HEK293 (cell line): ENCODE measurements at regions not wholly inside any gene's neighbourhood (a gene's known extent, or its start where the extent isn't known, plus 50 kb on each side); places are given as distances from the start of the nearest gene placed in this dataset.

Source experiments
- CTCF ChIA-PET: fragments of 350-600 bp; formaldehyde crosslinking; extraction: SDS; loops from one replicate; lab custom pipeline; 2021; ENCODE audit warnings: antibody characterized with exemption; lab: Yijun Ruan, JAX
- POLR2A ChIA-PET: fragments of 300-600 bp; formaldehyde crosslinking; extraction: SDS; loops from one replicate; lab custom pipeline; 2020; ENCODE audit warnings: antibody characterized with exemption, inconsistent platforms; lab: Yijun Ruan, JAX
- H3K27ac ChIP-seq: fragments of 200-500 bp; sonication (Bioruptor generic); 2 replicates; pipeline ENCODE4 v1.5.1; 2014; ENCODE audit warnings: low read depth, low read length, control low read depth, inconsistent platforms; ENCODE audit errors: extremely low read depth
- H3K36me3 ChIP-seq, 2 experiments: fragments of 200-500 bp in 1 of 2; sonication (Bioruptor generic) in 1 of 2; 1 replicate in 1 of 2; 2 replicates in 1 of 2; pipeline ENCODE4 v1.5.1; 2014 to 2017; ENCODE audit warnings: inconsistent platforms in 2 of 2, low read length in 2 of 2; ENCODE audit not compliant: control insufficient read depth in 2 of 2, insufficient read depth in 1 of 2
- H3K4me1 ChIP-seq: fragments of 200-500 bp; sonication (Bioruptor generic); 2 replicates; pipeline ENCODE4 v1.5.1; 2014; ENCODE audit warnings: mild to moderate bottlenecking, low read length, inconsistent platforms; ENCODE audit not compliant: control insufficient read depth, insufficient read depth
- H3K4me3 ChIP-seq: 2 replicates; pipeline ENCODE4 v1.5.1; 2011; ENCODE audit warnings: low read depth, mild to moderate bottlenecking, control low read depth, low read length, moderate library complexity
- H3K9me3 ChIP-seq: fragments of 200-500 bp; sonication (Bioruptor generic); 2 replicates; pipeline ENCODE4 v1.5.1; 2014; ENCODE audit warnings: low read depth, low read length, inconsistent platforms; ENCODE audit not compliant: control insufficient read depth, insufficient read depth
- BCL6B ChIP-seq: fragments of 450-650 bp; formaldehyde crosslinking; IDR thresholded peaks from 2 replicates; pipeline ENCODE4 v1.5.1; 2017; ENCODE audit warnings: missing biosample characterization, missing genetic modification characterization
- EGR2 ChIP-seq: fragments of 450-650 bp; formaldehyde crosslinking; IDR thresholded peaks from 2 replicates; pipeline ENCODE4 v1.5.1; 2016; ENCODE audit warnings: low read depth, missing biosample characterization, missing genetic modification characterization
- KLF1 ChIP-seq: fragments of 450-650 bp; formaldehyde crosslinking; IDR thresholded peaks from 2 replicates; pipeline ENCODE4 v1.5.1; 2016; ENCODE audit warnings: missing biosample characterization, missing genetic modification characterization
- KLF10 ChIP-seq: fragments of 450-650 bp; IDR thresholded peaks from 2 replicates; pipeline ENCODE4 v1.5.1; 2018; ENCODE audit warnings: missing biosample characterization, mild to moderate bottlenecking, missing genetic modification characterization
- ZBTB11 ChIP-seq: fragments of 450-650 bp; formaldehyde crosslinking; conservative IDR thresholded peaks from 2 replicates; pipeline ENCODE4 v1.5.1; 2016; ENCODE audit warnings: low read depth, missing biosample characterization, missing genetic modification characterization
- ZFP3 ChIP-seq: fragments of 450-650 bp; formaldehyde crosslinking; IDR thresholded peaks from 2 replicates; pipeline ENCODE4 v1.5.1; 2016; ENCODE audit warnings: low read depth, missing biosample characterization, missing genetic modification characterization
- ZNF132 ChIP-seq: fragments of 450-650 bp; formaldehyde crosslinking; IDR thresholded peaks from 2 replicates; pipeline ENCODE4 v1.5.1; 2017; ENCODE audit warnings: missing biosample characterization, missing genetic modification characterization, borderline replicate concordance
- ZNF2 ChIP-seq: fragments of 450-650 bp; formaldehyde crosslinking; IDR thresholded peaks from 2 replicates; pipeline ENCODE4 v1.5.1; 2016; ENCODE audit warnings: missing biosample characterization, missing genetic modification characterization
- ZNF423 ChIP-seq: fragments of 450-650 bp; formaldehyde crosslinking; IDR thresholded peaks from 2 replicates; pipeline ENCODE4 v1.5.1; 2016; ENCODE audit warnings: missing biosample characterization, missing genetic modification characterization
- ZNF426 ChIP-seq: fragments of 450-650 bp; formaldehyde crosslinking; IDR thresholded peaks from 2 replicates; pipeline ENCODE4 v1.5.1; 2017; ENCODE audit warnings: missing biosample characterization, missing genetic modification characterization, mild to moderate bottlenecking, inconsistent platforms, moderate library complexity
- ZNF514 ChIP-seq: fragments of 450-650 bp; formaldehyde crosslinking; IDR thresholded peaks from 2 replicates; pipeline ENCODE4 v1.5.1; 2016; ENCODE audit warnings: missing biosample characterization, missing genetic modification characterization
- ZNF558 ChIP-seq: fragments of 450-650 bp; formaldehyde crosslinking; IDR thresholded peaks from 2 replicates; pipeline ENCODE4 v1.5.1; 2016; ENCODE audit warnings: missing biosample characterization, missing genetic modification characterization
- ZNF610 ChIP-seq: fragments of 450-650 bp; formaldehyde crosslinking; IDR thresholded peaks from 2 replicates; pipeline ENCODE4 v1.5.1; 2016; ENCODE audit warnings: missing biosample characterization, missing genetic modification characterization, borderline replicate concordance
- ZNF624 ChIP-seq: fragments of 450-650 bp; formaldehyde crosslinking; IDR thresholded peaks from 2 replicates; pipeline ENCODE4 v1.5.1; 2017; ENCODE audit warnings: missing biosample characterization, missing genetic modification characterization
- ZSCAN23 ChIP-seq: fragments of 450-650 bp; formaldehyde crosslinking; IDR thresholded peaks from 2 replicates; pipeline ENCODE4 v1.5.1; 2016; ENCODE audit warnings: missing biosample characterization, missing genetic modification characterization
- TF ChIP-seq, protein P1 (sequence below): fragments of 450-650 bp; formaldehyde crosslinking; IDR thresholded peaks from 2 replicates; pipeline ENCODE4 v1.5.1; 2016; ENCODE audit warnings: missing biosample characterization, missing genetic modification characterization, borderline replicate concordance
- TF ChIP-seq, protein P2 (sequence below): fragments of 450-650 bp; formaldehyde crosslinking; IDR thresholded peaks from 2 replicates; pipeline ENCODE4 v1.5.1; 2016; ENCODE audit warnings: missing biosample characterization, missing genetic modification characterization
- TF ChIP-seq, protein P3 (sequence below): fragments of 450-650 bp; formaldehyde crosslinking; IDR thresholded peaks from 2 replicates; pipeline ENCODE4 v1.5.1; 2016; ENCODE audit warnings: missing biosample characterization, missing genetic modification characterization

GRCh38 chrX:5775846-5776430 is 452.7 kb downstream of the NLGN4X start:
- no peaks in the 10 kb centered on the region for H3K36me3 ChIP-seq
- ChIA-PET CTCF (no interaction called here), POLR2A (no interaction called here)
- TF ChIP-seq ZNF423 (tag by site-specific recombination) (no peak), ZNF426 (tag by site-specific recombination) (no peak), EGR2 (tag by site-specific recombination) (no peak), ZNF514 (tag by site-specific recombination) (no peak)
- TF ChIP-seq, protein P1, sequence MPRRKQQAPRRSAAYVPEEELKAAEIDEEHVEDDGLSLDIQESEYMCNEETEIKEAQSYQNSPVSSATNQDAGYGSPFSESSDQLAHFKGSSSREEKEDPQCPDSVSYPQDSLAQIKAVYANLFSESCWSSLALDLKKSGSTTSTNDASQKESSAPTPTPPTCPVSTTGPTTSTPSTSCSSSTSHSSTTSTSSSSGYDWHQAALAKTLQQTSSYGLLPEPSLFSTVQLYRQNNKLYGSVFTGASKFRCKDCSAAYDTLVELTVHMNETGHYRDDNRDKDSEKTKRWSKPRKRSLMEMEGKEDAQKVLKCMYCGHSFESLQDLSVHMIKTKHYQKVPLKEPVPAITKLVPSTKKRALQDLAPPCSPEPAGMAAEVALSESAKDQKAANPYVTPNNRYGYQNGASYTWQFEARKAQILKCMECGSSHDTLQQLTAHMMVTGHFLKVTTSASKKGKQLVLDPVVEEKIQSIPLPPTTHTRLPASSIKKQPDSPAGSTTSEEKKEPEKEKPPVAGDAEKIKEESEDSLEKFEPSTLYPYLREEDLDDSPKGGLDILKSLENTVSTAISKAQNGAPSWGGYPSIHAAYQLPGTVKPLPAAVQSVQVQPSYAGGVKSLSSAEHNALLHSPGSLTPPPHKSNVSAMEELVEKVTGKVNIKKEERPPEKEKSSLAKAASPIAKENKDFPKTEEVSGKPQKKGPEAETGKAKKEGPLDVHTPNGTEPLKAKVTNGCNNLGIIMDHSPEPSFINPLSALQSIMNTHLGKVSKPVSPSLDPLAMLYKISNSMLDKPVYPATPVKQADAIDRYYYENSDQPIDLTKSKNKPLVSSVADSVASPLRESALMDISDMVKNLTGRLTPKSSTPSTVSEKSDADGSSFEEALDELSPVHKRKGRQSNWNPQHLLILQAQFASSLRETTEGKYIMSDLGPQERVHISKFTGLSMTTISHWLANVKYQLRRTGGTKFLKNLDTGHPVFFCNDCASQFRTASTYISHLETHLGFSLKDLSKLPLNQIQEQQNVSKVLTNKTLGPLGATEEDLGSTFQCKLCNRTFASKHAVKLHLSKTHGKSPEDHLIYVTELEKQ, result no peak
- H3K27ac ChIP-seq, result no peak overlapping the region
- H3K4me1 ChIP-seq, result no peaks in the 10 kb centered on the region
- no peaks in the 10 kb centered on the region for H3K9me3 ChIP-seq
- H3K4me3 ChIP-seq, result no peak overlapping the region

DNA sequence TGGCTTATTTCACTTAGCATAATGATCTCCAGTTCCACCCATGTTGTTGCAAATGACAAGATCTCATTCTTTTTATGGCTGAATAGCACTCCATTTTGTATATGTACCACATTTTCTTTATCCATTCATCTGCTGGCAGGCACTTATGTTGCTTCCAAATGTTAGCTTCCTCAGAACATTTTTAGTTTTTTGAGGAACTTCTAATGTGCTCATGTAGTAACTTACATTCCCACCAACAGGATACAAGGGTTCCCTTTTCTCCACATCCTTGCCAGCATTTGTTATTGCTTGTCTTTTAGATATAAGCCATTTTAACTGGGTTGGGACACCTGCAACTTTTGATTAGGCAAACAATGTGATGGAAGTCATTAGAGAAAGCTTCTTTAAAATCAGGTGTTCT is 454.2 kb downstream of the NLGN4X start:
- CTCF ChIA-PET, result no interaction called here
- POLR2A ChIA-PET, result no interaction called here
- TF ChIP-seq ZFP3 (tag by site-specific recombination), result no peak
- no peak for TF ChIP-seq ZNF610 (tag by site-specific recombination)
- no peak for TF ChIP-seq ZNF624
- TF ChIP-seq ZBTB11 (tag by site-specific recombination), result no peak
- no peak overlapping the region for H3K27ac ChIP-seq
- no peaks in the 10 kb centered on the region for H3K36me3 ChIP-seq
- H3K4me1 ChIP-seq, result no peaks in the 10 kb centered on the region
- H3K9me3 ChIP-seq, result no peaks in the 10 kb centered on the region
- no peak overlapping the region for H3K4me3 ChIP-seq

- ChIA-PET CTCF (no interaction called here), POLR2A (no interaction called here)
- H3K4me3 ChIP-seq, result no peak overlapping the region
- H3K4me1 ChIP-seq, result no peaks in the 10 kb centered on the region
- H3K9me3 ChIP-seq, result no peaks in the 10 kb centered on the region
- no peak overlapping the region for H3K27ac ChIP-seq
- H3K36me3 ChIP-seq, result no peaks in the 10 kb centered on the region
- TF ChIP-seq ZNF2 (tag by site-specific recombination), result no peak
- TF ChIP-seq, protein P2, sequence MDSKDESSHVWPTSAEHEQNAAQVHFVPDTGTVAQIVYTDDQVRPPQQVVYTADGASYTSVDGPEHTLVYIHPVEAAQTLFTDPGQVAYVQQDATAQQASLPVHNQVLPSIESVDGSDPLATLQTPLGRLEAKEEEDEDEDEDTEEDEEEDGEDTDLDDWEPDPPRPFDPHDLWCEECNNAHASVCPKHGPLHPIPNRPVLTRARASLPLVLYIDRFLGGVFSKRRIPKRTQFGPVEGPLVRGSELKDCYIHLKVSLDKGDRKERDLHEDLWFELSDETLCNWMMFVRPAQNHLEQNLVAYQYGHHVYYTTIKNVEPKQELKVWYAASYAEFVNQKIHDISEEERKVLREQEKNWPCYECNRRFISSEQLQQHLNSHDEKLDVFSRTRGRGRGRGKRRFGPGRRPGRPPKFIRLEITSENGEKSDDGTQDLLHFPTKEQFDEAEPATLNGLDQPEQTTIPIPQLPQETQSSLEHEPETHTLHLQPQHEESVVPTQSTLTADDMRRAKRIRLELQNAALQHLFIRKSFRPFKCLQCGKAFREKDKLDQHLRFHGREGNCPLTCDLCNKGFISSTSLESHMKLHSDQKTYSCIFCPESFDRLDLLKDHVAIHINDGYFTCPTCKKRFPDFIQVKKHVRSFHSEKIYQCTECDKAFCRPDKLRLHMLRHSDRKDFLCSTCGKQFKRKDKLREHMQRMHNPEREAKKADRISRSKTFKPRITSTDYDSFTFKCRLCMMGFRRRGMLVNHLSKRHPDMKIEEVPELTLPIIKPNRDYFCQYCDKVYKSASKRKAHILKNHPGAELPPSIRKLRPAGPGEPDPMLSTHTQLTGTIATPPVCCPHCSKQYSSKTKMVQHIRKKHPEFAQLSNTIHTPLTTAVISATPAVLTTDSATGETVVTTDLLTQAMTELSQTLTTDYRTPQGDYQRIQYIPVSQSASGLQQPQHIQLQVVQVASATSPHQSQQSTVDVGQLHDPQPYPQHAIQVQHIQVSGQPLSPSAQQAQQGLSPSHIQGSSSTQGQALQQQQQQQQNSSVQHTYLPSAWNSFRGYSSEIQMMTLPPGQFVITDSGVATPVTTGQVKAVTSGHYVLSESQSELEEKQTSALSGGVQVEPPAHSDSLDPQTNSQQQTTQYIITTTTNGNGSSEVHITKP (tag by site-specific recombination), result no peak
- TF ChIP-seq ZSCAN23, result no peak
- no peak for TF ChIP-seq KLF10 (tag by site-specific recombination)
- TF ChIP-seq ZNF558 (tag by site-specific recombination), result no peak
- TF ChIP-seq KLF1 (tag by site-specific recombination), result no peak
- no peak for TF ChIP-seq ZNF132 (tag by site-specific recombination)
- TF ChIP-seq, protein P3, sequence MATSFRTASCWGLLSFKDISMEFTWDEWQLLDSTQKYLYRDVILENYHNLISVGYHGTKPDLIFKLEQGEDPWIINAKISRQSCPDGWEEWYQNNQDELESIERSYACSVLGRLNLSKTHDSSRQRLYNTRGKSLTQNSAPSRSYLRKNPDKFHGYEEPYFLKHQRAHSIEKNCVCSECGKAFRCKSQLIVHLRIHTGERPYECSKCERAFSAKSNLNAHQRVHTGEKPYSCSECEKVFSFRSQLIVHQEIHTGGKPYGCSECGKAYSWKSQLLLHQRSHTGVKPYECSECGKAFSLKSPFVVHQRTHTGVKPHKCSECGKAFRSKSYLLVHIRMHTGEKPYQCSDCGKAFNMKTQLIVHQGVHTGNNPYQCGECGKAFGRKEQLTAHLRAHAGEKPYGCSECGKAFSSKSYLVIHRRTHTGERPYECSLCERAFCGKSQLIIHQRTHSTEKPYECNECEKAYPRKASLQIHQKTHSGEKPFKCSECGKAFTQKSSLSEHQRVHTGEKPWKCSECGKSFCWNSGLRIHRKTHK, result no peak
- no peak for TF ChIP-seq BCL6B (tag by site-specific recombination)
Observed at GRCh38 chrX:5771441-5771840, 457.2 kb downstream of the NLGN4X start.
